ENCODE measurements at regions not wholly inside any gene's neighbourhood (a gene's known extent, or its start where the extent isn't known, plus 50 kb on each side); places are given as distances from the start of the nearest gene placed in this dataset.

DNA sequence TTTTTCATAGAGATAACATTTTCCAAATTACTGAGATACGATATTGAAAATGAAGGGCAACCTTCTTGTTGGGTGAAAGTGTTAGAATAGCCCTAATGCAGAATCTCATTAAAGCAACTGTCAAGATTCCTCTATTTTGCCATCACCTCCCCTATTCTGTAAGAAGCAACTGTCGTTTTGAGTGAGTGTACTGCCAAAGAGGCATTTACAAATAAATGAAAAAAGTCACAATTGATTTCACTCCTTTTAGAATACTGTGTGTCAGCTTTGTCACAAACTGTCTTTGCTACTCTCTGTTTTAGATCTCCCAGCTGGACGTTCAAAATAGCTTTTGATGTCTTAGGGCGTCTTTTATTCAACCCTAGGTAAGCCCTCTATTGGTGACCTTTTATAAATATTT lies 322.8 kb upstream of the NAALADL2 start:
- TF ChIP-seq, protein P1, sequence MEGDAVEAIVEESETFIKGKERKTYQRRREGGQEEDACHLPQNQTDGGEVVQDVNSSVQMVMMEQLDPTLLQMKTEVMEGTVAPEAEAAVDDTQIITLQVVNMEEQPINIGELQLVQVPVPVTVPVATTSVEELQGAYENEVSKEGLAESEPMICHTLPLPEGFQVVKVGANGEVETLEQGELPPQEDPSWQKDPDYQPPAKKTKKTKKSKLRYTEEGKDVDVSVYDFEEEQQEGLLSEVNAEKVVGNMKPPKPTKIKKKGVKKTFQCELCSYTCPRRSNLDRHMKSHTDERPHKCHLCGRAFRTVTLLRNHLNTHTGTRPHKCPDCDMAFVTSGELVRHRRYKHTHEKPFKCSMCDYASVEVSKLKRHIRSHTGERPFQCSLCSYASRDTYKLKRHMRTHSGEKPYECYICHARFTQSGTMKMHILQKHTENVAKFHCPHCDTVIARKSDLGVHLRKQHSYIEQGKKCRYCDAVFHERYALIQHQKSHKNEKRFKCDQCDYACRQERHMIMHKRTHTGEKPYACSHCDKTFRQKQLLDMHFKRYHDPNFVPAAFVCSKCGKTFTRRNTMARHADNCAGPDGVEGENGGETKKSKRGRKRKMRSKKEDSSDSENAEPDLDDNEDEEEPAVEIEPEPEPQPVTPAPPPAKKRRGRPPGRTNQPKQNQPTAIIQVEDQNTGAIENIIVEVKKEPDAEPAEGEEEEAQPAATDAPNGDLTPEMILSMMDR (IDR thresholded peaks at IDR 0.05), result no peak
- Histone ChIP-seq H3K27ac (no peak overlapping the region), H3K4me3 (no peak overlapping the region)
- DNase-seq (ENCODE audit: low spot score), result no peak

DNA sequence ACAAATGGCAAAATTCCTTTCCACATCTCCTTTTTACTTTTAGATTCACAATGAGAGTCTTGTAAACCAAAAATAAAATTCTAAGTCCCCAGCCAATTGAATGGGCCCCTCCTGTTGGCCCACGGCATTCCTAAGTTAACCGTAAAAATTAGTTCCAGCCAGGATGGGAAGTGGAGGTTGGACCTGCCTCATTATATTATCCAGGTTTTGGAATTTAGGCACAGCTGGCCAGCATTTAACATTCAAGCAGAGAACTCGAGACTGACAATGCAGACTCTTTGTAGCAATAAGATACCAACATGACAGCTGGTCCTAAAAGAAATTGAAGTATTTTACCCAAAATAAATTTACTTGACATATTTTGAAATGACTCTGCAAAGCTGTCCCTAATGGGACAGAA lies 321.0 kb upstream of the NAALADL2 start:
- TF ChIP-seq, protein P1 (IDR thresholded peaks at IDR 0.05), result no peak
- no peak overlapping the region for H3K27ac ChIP-seq
- DNase-seq (ENCODE audit: low spot score), result no peak
- no peak overlapping the region for H3K4me3 ChIP-seq

DNA sequence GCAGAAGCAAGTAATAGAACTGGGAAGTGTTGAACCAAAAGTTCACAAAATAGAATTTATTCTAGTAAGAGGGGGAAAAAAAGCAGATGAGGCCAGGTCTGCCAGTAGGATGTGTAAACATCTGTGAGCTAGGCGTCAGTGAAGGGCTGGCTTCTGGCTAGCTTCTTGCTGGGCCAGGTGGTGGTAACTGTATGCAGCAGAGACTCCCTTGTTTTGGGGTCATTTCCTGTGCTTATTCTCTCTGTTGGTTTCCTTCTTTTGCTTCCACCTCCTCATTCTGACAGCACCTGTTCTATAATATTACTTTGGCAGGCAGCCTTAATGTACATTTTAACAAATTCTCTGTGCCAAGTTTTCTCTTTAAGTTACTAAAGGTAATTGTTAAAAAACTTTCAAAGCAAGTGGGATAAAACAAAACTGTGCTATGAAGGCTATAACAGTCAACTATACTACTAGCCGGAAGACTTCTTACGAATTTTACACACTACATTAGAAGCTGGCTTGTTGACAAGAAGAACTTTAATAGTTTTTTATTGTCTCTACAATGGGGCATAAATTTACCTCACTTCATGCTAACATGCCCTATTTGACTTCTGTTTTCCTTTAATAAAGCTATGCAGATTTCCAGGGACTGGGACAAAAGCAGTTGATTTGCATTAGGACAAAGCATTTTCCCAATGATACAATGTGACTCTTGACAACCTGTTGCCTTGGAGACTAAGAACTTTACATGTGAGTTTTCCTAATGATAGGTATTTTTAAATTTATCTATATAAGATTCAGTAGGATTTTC lies 318.8 kb upstream of the NAALADL2 start:
- no peak for DNase-seq (ENCODE audit: low spot score)

DNA sequence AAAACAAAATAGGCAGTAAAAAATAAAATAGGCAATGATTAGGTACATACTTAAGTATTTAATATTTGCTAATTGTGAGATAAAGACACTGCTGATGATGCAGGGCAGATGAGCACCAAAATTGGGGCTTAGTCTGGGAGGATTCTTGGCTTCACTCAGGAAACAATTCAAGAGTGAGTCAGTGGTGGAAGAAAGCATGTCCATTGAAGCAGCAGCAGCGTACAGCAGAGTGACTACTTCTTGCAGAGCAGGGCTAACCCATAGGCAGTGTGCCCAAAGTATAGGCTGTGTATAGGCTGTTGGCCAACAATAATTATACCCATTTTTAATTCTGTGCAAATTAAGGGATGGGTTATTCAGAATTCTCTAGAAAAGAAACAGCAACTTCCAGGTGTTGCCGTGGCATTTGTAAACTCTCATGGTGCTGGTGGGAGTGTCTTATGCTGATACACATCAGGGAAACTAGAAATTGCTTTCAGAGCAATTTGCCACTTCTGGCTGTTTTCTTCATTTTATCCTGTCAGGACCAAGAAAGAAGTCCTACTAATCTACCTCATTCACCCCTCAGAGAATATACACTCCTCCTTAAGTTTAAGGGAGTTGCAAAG lies 317.3 kb upstream of the NAALADL2 start:
- H3K4me3 ChIP-seq, result no peak overlapping the region
- TF ChIP-seq, protein P1 (IDR thresholded peaks at IDR 0.05), result no peak
- no peak overlapping the region for H3K27ac ChIP-seq

More for the DNA sequence above, 318.8 kb upstream of the NAALADL2 start:
- Histone ChIP-seq H3K4me3 (no peak overlapping the region), H3K27ac (no peak overlapping the region)
- TF ChIP-seq, protein P1 (IDR thresholded peaks at IDR 0.05), result no peak

DNA sequence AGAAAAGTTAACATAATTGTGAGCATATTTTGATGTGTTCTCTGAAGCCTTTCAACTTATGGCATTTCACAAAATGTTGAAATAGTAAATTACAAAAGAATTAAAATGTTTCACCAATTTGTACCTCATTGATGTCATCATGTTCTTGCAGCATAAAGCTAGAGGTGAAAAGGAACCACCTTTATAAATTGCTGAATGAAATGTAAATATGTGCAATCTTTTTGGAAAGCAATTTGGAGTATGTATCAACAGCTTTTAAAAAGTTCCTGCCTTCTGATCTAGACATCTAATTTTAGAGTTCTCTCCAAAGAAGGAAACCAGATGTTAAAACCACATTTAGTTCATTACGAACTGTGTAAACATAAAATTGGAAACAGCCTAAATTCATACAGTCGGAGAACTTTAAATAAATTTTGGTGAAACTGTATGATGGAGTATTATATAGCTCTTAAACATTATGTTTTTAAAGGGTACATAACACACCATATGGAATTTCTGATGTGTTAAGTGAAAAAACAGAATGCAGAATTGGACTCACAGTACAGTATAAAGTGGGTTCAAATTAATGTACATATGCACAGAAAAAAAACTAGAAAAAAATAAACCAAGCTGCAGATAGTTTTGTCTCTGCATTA lies 311.2 kb upstream of the NAALADL2 start:
- TF ChIP-seq, protein P1 (IDR thresholded peaks at IDR 0.05), result no peak
- Histone ChIP-seq H3K4me3 (no peak overlapping the region), H3K27ac (no peak overlapping the region)
- no peak for DNase-seq (ENCODE audit: low spot score)

More for the DNA sequence above, 317.3 kb upstream of the NAALADL2 start:
- DNase-seq (ENCODE audit: low spot score), result no peak

DNA sequence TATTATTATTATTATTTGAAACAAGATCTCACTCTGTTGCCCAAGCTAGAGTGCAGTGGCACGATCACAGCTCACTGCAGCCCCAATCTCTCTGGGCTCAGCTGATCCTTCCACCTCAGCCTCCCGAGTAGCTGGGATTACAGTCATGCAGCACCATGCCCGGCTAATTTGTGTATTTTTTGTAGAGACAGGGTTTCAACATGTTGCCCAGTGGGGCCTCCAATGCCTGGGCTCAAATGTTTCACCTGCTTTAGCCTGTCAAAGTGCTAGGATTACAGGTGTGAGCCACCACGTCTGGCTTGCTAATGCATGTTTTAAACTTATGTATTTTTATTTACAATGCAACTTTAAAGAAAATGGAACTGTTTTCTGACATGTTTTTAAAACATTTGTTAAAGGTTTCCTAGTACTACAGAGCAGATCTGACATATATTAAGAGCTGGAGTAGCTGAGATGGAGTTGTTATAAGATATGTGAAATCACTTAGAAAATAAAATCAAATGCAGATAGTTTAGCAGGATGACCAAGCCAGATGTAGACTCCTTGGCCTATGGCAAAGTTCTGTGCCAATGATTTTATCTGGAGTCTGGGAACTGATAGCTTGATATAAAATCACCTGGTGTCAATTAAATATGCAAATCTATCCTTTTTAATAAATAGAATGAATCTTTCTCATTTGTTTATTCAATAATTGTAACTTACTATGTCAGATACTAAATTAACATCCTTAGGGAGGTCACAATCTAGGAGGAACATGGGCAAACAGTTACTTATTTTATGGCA lies 310.1 kb upstream of the NAALADL2 start:
- no peak for DNase-seq (ENCODE audit: low spot score)
- Histone ChIP-seq H3K27ac (no peak overlapping the region), H3K4me3 (no peak overlapping the region)
- TF ChIP-seq, protein P1 (IDR thresholded peaks at IDR 0.05), result no peak

All from coronary artery (tissue), 2 donors.